OCI-LY7 (cell line): ENCODE measurements at regions not wholly inside any gene's neighbourhood (a gene's known extent, or its start where the extent isn't known, plus 50 kb on each side); places are given as distances from the start of the nearest gene placed in this dataset.

Experiments
- BruUV-seq: library from RNA; stranded (reverse); fragments of 400-500 nt; replicated peaks from 2 replicates; lab custom pipeline; 2021; lab: Mats Ljungman, UMichigan
- CTCF ChIA-PET: fragments of 300-600 bp; sonication (Branson Sonifier 250); formaldehyde crosslinking; loops from one replicate; lab custom pipeline; 2022; ENCODE audit warnings: antibody characterized with exemption; ENCODE audit not compliant: unreplicated experiment; lab: Charles Lee
- POLR2A ChIA-PET: fragments of 300-600 bp; sonication (Branson Sonifier 250); formaldehyde crosslinking; loops from one replicate; lab custom pipeline; 2022; ENCODE audit warnings: antibody characterized with exemption; lab: Charles Lee
- DNase-seq: peaks from one replicate; pipeline ENCODE4 v3.0.0-alpha.2; 2015; ENCODE audit warnings: low spot score
- H2AFZ ChIP-seq: fragments of 200-600 bp; sonication (generic), shearing (Covaris generic); 2 replicates; pipeline ENCODE4 v1.6.1; 2014; ENCODE audit warnings: mild to moderate bottlenecking, antibody characterized with exemption, low read length, moderate library complexity
- H3K27ac ChIP-seq: fragments of 200-600 bp; sonication (generic); 2 replicates; pipeline ENCODE4 v1.5.1; 2014; ENCODE audit warnings: mixed run types, low read depth, mild to moderate bottlenecking, moderate library complexity, low read length, inconsistent platforms; ENCODE audit not compliant: poor library complexity, severe bottlenecking
- H3K36me3 ChIP-seq: fragments of 200-600 bp; sonication (generic); 2 replicates; pipeline ENCODE4 v1.6.1; 2014; ENCODE audit warnings: mild to moderate bottlenecking, antibody characterized with exemption, low read length, moderate library complexity, mixed read lengths; ENCODE audit not compliant: insufficient read depth
- H3K4me1 ChIP-seq: fragments of 200-600 bp; sonication (generic); 2 replicates; pipeline ENCODE4 v1.5.1; 2014; ENCODE audit warnings: mild to moderate bottlenecking, low read length; ENCODE audit not compliant: insufficient read depth, poor library complexity, severe bottlenecking
- H3K4me2 ChIP-seq: fragments of 200-600 bp; sonication (generic); 2 replicates; pipeline ENCODE4 v1.6.1; 2014; ENCODE audit warnings: mild to moderate bottlenecking, low read length
- H3K4me3 ChIP-seq: fragments of 200-600 bp; sonication (generic); 2 replicates; pipeline ENCODE4 v1.5.1; 2014; ENCODE audit warnings: mild to moderate bottlenecking, low read depth, low read length; ENCODE audit not compliant: poor library complexity, severe bottlenecking
- H3K79me2 ChIP-seq: fragments of 200-600 bp; sonication (generic); 2 replicates; pipeline ENCODE4 v1.6.1; 2016; ENCODE audit warnings: low read depth, mild to moderate bottlenecking, low read length, moderate library complexity, mixed read lengths; ENCODE audit not compliant: insufficient read depth
- H3K9me2 ChIP-seq: fragments of 200-600 bp; sonication (generic); 2 replicates; pipeline ENCODE4 v1.6.1; 2016; ENCODE audit warnings: mild to moderate bottlenecking, low read length, mixed read lengths; ENCODE audit not compliant: insufficient read depth
- H3K9me3 ChIP-seq: fragments of 200-600 bp; sonication (generic); 2 replicates; pipeline ENCODE4 v1.6.1; 2014; ENCODE audit warnings: mild to moderate bottlenecking, mixed run types, low read length, mixed read lengths
- H4K20me1 ChIP-seq: fragments of 200-600 bp; sonication (generic); 2 replicates; pipeline ENCODE4 v1.6.1; 2014; ENCODE audit warnings: mild to moderate bottlenecking, antibody characterized with exemption, low read length, moderate library complexity, mixed read lengths; ENCODE audit not compliant: insufficient read depth
- EZH2phosphoT487 ChIP-seq: fragments of 200-600 bp; sonication (generic); IDR thresholded peaks from 2 replicates; pipeline ENCODE4 v1.6.1; 2018; ENCODE audit warnings: low read depth, borderline replicate concordance, mild to moderate bottlenecking, mixed run types, antibody characterized with exemption, low read length, moderate library complexity, mixed read lengths
- intact Hi-C: fragments of 100-400 bp; cut with micrococcal nuclease; formaldehyde crosslinking; loops from one replicate; pipeline ENCODE4 v1.10.0; 2022; ENCODE audit not compliant: unreplicated experiment
- TF ChIP-seq, protein P1 (sequence below): fragments of 200-600 bp; sonication (generic); conservative IDR thresholded peaks from 2 replicates; pipeline ENCODE4 v1.5.1; 2014; ENCODE audit warnings: mild to moderate bottlenecking, antibody characterized with exemption, low read length, moderate library complexity, mixed read lengths

DNA sequence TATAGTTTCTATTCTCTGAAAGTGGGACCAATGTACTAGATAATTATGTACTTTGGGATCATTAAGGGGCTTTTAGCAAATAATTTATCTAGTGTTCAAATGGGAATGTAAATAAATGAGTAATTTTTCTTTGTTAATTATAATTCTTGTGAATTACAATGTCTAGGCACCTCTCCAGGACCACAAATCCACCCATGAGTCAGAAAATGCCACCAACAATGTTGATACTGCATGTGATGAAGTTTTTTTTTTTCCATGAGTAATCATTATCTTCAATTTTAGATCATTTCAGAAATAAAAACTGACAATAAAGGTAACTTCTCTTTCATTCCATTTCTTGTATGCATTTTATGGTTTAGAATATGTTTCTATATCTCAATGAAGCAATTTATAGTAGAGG lies 470.3 kb downstream of the VRK1 start:
- H2AFZ ChIP-seq, result no peak overlapping the region
- BruUV-seq, result no TSS peak
- H4K20me1 ChIP-seq, result no peaks in the 10 kb centered on the region
- H3K36me3 ChIP-seq, result no peaks in the 10 kb centered on the region
- ChIA-PET CTCF (no interaction called here), POLR2A (no interaction called here)
- H3K4me1 ChIP-seq, result no peaks in the 10 kb centered on the region
- no peak overlapping the region for H3K27ac ChIP-seq
- DNase-seq, result no peak
- no peaks in the 10 kb centered on the region for H3K9me2 ChIP-seq
- no peaks in the 10 kb centered on the region for H3K9me3 ChIP-seq
- no peak overlapping the region for H3K4me3 ChIP-seq
- TF ChIP-seq EZH2phosphoT487, result no peak
- TF ChIP-seq, protein P1, sequence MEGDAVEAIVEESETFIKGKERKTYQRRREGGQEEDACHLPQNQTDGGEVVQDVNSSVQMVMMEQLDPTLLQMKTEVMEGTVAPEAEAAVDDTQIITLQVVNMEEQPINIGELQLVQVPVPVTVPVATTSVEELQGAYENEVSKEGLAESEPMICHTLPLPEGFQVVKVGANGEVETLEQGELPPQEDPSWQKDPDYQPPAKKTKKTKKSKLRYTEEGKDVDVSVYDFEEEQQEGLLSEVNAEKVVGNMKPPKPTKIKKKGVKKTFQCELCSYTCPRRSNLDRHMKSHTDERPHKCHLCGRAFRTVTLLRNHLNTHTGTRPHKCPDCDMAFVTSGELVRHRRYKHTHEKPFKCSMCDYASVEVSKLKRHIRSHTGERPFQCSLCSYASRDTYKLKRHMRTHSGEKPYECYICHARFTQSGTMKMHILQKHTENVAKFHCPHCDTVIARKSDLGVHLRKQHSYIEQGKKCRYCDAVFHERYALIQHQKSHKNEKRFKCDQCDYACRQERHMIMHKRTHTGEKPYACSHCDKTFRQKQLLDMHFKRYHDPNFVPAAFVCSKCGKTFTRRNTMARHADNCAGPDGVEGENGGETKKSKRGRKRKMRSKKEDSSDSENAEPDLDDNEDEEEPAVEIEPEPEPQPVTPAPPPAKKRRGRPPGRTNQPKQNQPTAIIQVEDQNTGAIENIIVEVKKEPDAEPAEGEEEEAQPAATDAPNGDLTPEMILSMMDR, result no peak
- no peaks in the 10 kb centered on the region for H3K79me2 ChIP-seq
- intact Hi-C loops, result no loop called here
- H3K4me2 ChIP-seq, result no peak overlapping the region

DNA sequence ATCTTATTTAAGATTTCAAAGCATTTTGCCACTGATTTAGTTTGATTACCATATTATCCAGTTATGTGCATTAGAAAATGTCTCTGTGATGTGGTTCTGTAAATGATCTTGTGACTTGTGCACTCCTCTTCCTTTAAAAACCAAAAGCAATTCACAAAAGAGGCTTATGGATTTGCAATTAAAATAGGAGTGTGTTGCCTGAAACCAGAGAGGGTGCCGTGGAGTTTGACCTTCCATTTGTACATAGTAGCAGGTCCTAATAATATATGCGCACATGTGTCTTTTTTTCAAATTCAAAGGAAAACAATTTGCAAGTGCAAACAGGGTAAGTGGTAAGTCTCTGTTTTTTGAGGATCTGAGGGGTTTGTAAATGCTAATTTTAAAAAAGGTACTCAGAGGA lies 470.9 kb downstream of the VRK1 start:
- Histone ChIP-seq H3K79me2 (no peaks in the 10 kb centered on the region), H3K4me2 (no peak overlapping the region), H3K4me1 (no peaks in the 10 kb centered on the region), H3K27ac (no peak overlapping the region), H3K36me3 (no peaks in the 10 kb centered on the region), H4K20me1 (no peaks in the 10 kb centered on the region), H3K9me3 (no peaks in the 10 kb centered on the region), H2AFZ (no peak overlapping the region), H3K9me2 (no peaks in the 10 kb centered on the region), H3K4me3 (no peak overlapping the region)
- BruUV-seq, result no TSS peak
- intact Hi-C loops, result no loop called here
- POLR2A ChIA-PET, result no interaction called here
- no peak for TF ChIP-seq EZH2phosphoT487
- TF ChIP-seq, protein P1, result no peak
- CTCF ChIA-PET, result no interaction called here
- DNase-seq, result no peak

DNA sequence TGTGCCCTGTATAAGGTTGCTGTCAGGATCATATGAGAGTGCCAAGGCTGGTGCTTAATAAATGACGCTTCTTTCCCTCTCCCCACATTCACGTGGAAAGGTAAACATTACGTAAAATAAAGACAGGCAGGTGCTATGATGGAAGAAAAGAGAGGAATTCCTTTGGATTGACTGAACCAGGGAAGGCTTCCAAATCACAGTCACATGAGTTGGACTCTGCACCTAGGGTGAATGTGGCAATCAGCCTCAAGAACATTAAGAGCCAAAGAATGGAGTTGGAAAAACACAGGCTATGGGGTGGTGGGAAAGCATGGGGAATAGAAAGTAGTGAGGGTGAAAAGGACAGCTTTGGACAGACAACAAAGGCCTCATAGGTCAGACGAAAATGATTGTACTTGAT lies 473.1 kb downstream of the VRK1 start:
- H3K4me2 ChIP-seq, result no peak overlapping the region
- H3K79me2 ChIP-seq, result no peaks in the 10 kb centered on the region
- BruUV-seq, result no TSS peak
- TF ChIP-seq, protein P1, result no peak
- TF ChIP-seq EZH2phosphoT487, result no peak
- ChIA-PET CTCF (no interaction called here), POLR2A (no interaction called here)
- no peaks in the 10 kb centered on the region for H3K36me3 ChIP-seq
- no peak overlapping the region for H3K27ac ChIP-seq
- no peak overlapping the region for H3K4me3 ChIP-seq
- no peak for DNase-seq
- H3K9me3 ChIP-seq, result no peaks in the 10 kb centered on the region
- H3K9me2 ChIP-seq, result no peaks in the 10 kb centered on the region
- no peaks in the 10 kb centered on the region for H4K20me1 ChIP-seq
- intact Hi-C loops, result no loop called here
- no peak overlapping the region for H2AFZ ChIP-seq
- no peaks in the 10 kb centered on the region for H3K4me1 ChIP-seq
